HG02610 (cell line): ENCODE measurements at regions not wholly inside any gene's neighbourhood (a gene's known extent, or its start where the extent isn't known, plus 50 kb on each side); places are given as distances from the start of the nearest gene placed in this dataset.

ENCODE experiments used
- ATAC-seq: cut with Tn5 transposase; IDR thresholded peaks from one replicate; pipeline ENCODE4 v1.9.1; 2021; ENCODE audit warnings: mild to moderate bottlenecking, moderate library complexity; ENCODE audit not compliant: unreplicated experiment

DNA sequence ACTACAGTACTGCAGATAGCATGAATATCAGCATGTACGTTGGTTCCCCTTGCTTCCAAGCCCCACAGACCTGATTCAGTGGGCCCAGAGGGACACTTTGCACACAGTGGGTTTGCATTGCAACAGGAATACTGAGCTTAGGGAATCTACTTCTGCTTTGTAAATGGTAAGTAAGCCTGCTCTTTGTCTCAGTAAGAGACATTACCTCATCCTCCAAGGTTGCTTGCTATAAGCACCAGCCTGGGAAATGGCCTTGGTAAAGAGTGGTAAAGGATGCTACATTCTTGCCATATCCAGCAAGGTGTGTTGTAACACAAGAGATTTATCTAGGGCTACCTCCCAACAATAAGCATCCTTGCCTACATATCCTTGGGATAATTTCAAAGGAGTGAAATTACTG lies 730.5 kb downstream of the INHBA start:
- ATAC-seq = no peak

GRCh38 chr7:40969641-40970040 lies 733.2 kb downstream of the INHBA start:
- no peak for ATAC-seq

- ATAC-seq = no peak
These were observed 736.2 kb downstream of the INHBA start for GRCh38 chr7:40966693-40967092.

DNA sequence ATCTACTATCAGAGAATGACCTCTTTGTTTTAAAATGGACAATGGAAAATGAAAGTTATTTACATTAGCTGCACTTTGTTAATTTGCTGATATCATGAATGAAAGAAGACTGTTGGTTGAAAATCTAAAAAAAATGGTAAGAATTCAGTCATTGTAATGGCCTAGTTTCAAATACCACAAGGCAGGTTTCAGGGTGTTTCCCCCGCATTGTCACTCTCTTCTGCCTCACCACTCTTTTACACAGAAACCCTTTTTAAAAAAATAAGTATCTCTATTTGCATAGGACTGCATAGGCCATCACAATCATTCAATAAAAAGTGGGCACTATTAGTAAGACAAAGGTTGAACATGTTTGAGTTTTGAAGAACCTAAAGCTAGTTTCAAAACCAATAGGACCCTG lies 737.1 kb downstream of the INHBA start:
- ATAC-seq = peak; percentile 59

DNA sequence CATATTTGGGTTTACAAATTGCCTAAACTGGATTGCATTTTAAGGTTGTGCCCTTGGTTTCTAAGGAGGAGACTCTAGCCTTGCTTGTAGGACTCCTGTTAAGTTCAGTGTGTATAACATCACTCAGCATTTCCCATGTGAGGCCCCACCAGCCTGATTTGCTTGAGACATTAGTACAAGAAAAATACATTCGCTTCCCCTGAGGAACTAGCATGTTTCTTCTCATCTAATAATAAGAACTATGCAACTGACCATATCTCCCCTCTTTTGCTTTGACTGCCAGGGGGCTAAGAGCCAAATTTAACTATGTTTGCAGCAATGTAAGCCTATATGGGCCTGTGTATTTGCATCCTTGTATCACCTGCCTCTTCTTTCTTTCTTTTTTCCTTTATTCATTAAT lies 737.9 kb downstream of the INHBA start:
- no peak for ATAC-seq

DNA sequence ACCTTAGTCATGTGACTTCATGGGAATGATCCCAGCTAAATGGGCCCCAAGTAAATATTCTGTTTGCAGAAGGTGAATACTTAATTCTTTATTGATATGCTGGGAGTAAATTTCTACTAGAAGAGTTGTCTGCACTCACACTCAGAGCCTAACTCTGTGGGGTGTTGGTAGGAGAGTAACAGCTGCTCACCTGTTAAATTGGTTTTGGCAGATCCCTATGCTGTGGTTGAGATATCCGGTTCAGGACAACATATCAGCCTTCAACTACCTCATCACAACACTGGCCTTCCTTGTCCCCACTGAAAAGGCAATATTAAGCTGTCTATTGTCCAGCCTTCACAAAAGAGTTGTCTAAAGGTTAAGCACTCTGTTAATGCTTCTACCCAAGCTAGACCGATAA lies 738.3 kb downstream of the INHBA start:
- ATAC-seq = no peak

DNA sequence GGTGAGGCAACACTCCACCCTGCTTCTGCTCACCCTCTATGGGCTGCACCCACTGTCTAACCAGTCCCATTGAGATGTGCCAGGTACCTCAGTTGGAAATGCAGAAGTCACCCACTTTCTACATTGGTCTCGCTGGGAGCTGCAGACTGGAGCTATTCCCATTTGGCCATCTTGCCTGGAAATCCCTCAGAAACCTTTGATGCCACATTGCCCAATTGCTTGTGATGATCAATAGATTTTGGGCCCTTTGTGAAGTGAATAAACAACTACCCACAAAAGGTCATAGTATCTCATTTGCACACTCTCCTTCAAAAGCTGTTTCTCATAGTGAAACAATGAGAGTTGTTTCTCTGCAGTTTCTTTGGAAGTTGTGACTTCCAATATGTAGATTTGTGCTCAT lies 742.9 kb downstream of the INHBA start:
- no peak for ATAC-seq

DNA sequence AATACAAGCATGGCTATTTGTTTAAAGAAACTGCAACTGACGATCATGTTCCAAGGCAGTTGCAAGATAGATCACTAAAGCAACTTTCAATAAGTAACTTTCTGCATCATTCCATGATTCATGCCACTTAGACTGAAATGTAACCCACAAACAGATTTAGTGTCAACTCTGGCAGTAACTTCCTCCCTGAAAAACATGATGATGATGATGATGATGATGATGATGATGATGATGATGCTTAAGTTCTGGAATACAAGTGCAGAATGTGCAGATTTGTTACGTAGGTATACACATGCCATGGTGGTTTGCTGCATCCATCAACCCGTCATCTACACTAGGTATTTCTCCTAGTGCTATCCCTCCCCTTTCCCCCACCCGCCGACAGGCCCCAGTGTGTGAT lies 754.7 kb downstream of the INHBA start:
- ATAC-seq = no peak

DNA sequence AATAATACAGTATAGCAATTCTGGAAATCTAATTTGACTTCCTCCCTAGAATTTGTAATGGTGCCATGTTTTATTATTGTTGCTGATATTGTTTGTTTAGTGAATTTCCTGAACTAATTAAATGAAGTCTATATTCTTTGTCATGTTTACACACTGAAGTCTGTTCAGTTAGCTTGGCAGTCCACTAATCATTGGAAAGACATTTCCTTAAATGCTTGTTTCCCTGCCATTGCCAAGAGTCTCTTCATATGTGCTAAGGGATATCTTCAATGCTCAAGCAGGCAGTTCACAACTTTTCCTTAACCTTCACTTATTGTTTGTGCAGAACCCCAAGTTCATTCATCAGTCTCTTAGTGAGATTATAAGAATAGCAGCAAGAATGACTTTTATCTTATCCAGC lies 755.3 kb downstream of the INHBA start:
- no peak for ATAC-seq

GRCh38 chr7:40946549-40946948 lies 756.3 kb downstream of the INHBA start:
- ATAC-seq = no peak

- ATAC-seq = no peak
These were observed 757.1 kb downstream of the INHBA start for GRCh38 chr7:40945788-40946187.

- ATAC-seq = no peak
These were observed 757.8 kb downstream of the INHBA start for GRCh38 chr7:40944981-40945585.

- no peak for ATAC-seq
These were observed 765.0 kb downstream of the INHBA start for GRCh38 chr7:40937879-40938278.

DNA sequence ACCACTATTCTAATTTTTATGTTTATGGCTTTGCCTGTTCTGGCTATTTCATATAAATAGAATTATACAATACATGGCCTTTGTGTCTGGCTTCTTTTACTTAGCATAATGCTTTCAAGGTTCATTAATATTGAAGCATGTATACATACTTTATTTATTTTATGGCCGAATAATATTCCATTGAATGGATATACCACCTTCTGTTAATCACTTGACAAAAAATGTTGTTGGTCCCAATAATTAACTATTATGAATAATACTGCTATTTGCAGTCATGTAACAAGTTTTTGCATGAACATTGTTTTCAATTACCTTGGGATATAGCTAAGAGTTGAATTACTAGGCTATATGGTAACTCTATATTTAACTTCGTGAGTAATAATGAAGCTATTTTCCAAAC lies 767.5 kb downstream of the INHBA start:
- ATAC-seq = no peak

DNA sequence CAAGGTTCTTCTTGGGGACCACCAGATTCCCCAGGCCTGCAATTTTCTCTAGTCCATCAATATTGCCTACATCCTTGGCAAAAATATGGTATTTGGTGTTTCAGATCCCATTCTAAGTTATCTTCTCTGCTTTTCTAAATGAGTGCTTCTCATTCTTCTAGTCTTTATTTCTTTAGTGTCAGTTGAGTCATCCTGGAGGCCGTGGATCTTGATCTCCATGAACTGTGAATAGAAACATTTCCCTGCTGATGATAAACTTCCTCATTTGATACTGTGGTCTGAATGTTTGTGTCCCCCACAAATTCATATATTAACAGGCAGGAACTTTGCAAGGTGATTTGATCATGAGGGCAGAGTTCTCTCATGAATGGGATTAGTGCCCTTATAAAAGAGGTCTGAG lies 779.3 kb downstream of the INHBA start:
- ATAC-seq = no peak

DNA sequence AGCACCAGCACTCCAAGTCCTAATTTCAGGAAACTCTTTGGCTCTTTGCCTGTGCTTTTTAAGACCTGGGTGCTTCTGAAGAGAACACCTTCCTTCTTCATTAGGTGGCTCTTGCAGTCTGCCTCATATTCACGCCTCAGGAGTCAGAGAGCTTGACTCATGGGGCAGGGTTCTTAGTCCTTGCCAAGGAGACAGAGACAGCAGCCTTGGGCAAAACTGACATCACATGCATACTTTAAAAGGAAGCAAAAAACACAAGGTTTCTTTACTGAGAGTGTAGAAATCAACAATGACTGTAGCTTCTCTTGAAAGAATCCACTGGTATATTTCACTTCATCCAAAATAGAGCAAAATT lies 780.6 kb downstream of the INHBA start:
- ATAC-seq = no peak

DNA sequence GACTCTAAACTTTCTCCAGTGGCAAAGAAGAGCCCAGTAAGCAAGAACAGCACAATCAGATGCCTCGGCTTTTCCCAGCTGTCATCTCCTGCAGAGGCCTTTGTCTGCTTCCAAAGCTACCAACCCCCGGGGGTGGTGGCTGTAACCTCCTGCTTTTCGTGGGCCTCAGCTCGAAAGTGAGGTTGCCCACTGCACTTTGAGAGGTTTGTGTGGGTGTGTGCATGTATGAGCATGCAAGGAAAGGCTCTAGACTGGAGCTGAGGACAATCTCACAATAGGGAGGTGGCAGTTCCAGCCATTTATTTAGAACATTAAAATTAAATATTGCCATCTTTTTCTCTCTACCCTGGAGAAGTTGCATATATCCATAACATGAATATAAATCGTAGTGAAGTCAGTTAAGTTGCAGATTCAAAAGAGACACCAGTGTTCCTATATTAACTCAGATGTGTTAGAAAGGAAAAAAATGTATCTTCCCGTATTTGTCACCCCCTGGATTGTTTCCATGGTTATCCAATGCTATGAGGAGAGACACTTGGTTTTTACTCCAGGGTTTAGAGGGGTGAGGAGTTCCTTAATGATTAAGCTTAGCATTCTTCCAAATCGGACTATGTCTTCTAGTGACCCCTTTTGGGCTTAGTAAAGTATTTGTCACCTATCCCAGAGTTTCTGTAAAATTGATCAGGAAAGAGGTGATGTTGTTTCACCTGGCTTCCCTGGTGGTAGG lies 781.1 kb downstream of the INHBA start:
- ATAC-seq = no peak

DNA sequence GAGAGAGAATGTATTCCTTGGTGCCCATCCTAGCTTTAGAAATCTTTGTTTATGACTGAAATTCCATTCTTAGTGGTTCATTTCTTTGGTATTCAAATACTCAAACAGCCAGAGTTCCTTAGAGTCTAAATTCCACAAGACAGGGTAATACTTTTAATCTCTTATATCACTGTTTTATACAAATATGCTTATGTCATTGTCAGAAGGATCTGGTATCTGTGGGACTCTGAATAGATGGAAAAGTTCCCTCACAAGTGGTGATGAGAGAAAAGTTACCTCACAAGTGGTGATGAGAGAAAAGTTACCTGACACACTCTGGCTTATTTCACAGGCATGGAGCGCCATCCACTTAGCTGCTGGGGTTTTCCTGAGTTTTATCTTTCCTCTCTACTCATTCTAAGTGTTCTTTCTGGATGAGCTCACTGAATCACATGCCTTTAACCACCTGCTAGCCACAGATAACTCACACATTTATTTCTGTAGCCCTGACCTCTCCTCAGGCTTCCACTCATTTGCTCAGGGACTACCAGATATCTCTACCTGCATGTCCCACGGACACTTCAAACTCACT lies 784.0 kb downstream of the SUGCT start:
- peak; percentile 65 for ATAC-seq

DNA sequence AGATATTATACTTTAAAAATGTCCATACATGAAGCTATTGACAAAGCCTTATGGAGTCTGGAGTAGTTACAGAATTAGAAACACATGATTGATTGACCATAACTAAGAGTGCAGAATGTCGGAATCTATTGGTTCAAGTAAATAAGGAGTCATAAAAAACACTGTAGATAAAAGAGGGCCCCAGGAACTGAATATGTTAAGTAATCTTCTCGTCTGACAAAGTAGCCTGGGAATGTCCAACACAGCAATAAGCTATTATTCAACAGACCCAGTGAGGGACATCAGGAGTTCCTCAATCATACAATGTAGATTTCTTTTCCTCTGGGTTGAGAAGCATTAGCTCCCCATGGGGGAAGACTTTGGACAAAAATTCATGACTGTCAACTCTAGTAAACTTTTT lies 782.0 kb downstream of the SUGCT start:
- ATAC-seq = no peak

DNA sequence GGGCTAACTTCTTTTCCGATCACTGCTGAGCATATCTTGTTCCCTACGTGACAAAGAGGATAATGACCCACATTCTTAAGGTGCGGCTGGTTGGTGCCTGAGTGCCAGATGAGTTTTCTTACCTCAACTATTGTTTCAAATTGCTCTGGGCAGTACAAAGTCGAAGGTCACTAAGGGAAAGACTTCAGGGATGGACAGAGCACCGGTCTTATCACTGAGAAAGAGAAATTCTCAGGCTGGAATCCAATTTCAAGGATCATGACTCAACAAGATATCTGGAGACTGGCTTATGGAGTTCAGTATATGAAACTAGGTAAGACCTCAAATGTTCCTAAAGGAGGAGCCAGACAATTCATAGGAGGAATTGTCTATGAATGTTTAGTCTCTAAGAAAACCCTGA lies 780.3 kb downstream of the SUGCT start:
- no peak for ATAC-seq
